Prostate gland (tissue), 2 donors: ENCODE measurements at regions not wholly inside any gene's neighbourhood (a gene's known extent, or its start where the extent isn't known, plus 50 kb on each side); places are given as distances from the start of the nearest gene placed in this dataset.

Experiments used
- POLR2AphosphoS5 ChIP-seq: sonication (generic); formaldehyde crosslinking; IDR thresholded peaks from one replicate; pipeline ENCODE4 v1.6.1; 2017; ENCODE audit warnings: antibody characterized with exemption
- TF ChIP-seq, protein P1 (sequence below), 4 experiments: fragments of 200-600 bp in 2 of 4; fragments of 450-650 bp in 2 of 4; sonication (generic) in 2 of 4; IDR thresholded peaks; 1 replicate in 3 of 4; 2 replicates in 1 of 4; pipeline ENCODE4 v1.5.1; 2016 to 2019; ENCODE audit warnings: antibody characterized with exemption in 4 of 4, mild to moderate bottlenecking in 2 of 4, moderate library complexity in 2 of 4

DNA sequence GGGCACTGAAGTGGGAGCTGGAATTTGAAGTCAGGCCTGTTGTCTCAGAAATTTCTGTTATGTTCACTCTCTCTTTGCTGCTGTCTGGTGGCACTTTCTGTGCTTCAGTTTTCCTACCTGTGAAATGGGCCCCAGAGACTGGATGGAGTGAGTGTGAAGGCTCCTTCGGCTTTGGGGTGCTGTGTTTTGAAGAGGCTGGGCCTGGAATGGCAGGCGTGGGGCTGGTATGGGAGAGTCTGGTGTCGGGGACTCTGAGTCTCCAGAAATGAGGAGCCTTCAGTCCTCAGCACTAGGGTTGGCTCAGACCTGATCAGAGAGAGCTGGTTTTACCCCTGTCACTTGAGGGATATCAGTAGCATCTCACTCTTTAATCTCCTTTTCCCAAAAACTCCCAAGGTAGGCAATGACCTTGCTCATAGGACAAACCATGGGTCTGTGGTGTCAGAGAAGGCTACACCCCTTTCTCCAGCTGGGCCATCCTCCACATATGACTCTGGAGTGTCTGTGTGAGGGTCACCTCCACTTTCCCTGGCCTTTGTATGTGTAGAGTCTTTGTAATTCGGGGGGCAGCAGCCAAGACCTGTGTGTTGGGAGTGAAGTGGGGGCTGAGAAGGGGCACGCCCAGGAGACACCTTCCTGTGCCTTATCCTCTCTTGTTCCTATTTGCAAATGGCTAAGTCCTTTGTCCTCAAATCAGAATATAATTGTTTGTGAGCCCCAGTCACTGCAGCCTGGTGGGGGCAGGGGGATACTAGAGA is 279.9 kb downstream of the PTPRU start:
- TF ChIP-seq, protein P1, sequence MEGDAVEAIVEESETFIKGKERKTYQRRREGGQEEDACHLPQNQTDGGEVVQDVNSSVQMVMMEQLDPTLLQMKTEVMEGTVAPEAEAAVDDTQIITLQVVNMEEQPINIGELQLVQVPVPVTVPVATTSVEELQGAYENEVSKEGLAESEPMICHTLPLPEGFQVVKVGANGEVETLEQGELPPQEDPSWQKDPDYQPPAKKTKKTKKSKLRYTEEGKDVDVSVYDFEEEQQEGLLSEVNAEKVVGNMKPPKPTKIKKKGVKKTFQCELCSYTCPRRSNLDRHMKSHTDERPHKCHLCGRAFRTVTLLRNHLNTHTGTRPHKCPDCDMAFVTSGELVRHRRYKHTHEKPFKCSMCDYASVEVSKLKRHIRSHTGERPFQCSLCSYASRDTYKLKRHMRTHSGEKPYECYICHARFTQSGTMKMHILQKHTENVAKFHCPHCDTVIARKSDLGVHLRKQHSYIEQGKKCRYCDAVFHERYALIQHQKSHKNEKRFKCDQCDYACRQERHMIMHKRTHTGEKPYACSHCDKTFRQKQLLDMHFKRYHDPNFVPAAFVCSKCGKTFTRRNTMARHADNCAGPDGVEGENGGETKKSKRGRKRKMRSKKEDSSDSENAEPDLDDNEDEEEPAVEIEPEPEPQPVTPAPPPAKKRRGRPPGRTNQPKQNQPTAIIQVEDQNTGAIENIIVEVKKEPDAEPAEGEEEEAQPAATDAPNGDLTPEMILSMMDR (IDR thresholded peaks at IDR 0.05): no peak
- no peak for TF ChIP-seq POLR2AphosphoS5
